HG02840 (cell line): ENCODE measurements at regions not wholly inside any gene's neighbourhood (a gene's known extent, or its start where the extent isn't known, plus 50 kb on each side); places are given as distances from the start of the nearest gene placed in this dataset.
"Not testable (repeated sequence)": the region's sequence is repeated elsewhere in the genome, so short reads cannot be mapped to it uniquely, and the experiment has no call there.

Experiments
- ATAC-seq: cut with Tn5 transposase; IDR thresholded peaks from one replicate; pipeline ENCODE4 v1.9.1; 2021; ENCODE audit warnings: mild to moderate bottlenecking, moderate library complexity, moderate number of reproducible peaks; ENCODE audit not compliant: unreplicated experiment, low FRiP score

- ATAC-seq: no peak
Observed at GRCh38 chr6:121544691-121545090, 109.2 kb downstream of the GJA1 start.

GRCh38 chr6:121548131-121548530, 112.7 kb downstream of the GJA1 start:
- ATAC-seq: no peak

GRCh38 chr6:121549736-121550135, 114.3 kb downstream of the GJA1 start:
- no peak for ATAC-seq

GRCh38 chr6:121550491-121551010, 115.1 kb downstream of the GJA1 start:
- ATAC-seq: no peak

GRCh38 chr6:121555201-121555600, 119.8 kb downstream of the GJA1 start:
- no peak for ATAC-seq

- not testable (repeated sequence) for ATAC-seq
Observed at GRCh38 chr6:121556149-121556548, 120.7 kb downstream of the GJA1 start.

GRCh38 chr6:121557146-121557940, 121.9 kb downstream of the GJA1 start:
- no peak for ATAC-seq

GRCh38 chr6:121559611-121560269, 124.3 kb downstream of the GJA1 start:
- ATAC-seq: no peak

- no peak for ATAC-seq
Observed at GRCh38 chr6:121560476-121560875, 125.0 kb downstream of the GJA1 start.

- ATAC-seq: no peak
Observed at GRCh38 chr6:121563286-121563685, 127.8 kb downstream of the GJA1 start.

GRCh38 chr6:121564529-121564928, 129.1 kb downstream of the GJA1 start:
- ATAC-seq: not testable (repeated sequence)

GRCh38 chr6:121571455-121571854, 136.0 kb downstream of the GJA1 start:
- no peak for ATAC-seq

GRCh38 chr6:121573481-121573880, 138.0 kb downstream of the GJA1 start:
- no peak for ATAC-seq

GRCh38 chr6:121578216-121578615, 142.8 kb downstream of the GJA1 start:
- ATAC-seq: no peak

- no peak for ATAC-seq
Observed at GRCh38 chr6:121579478-121579877, 144.0 kb downstream of the GJA1 start.

GRCh38 chr6:121581327-121581726, 145.9 kb downstream of the GJA1 start:
- ATAC-seq: no peak

- no peak for ATAC-seq
Observed at GRCh38 chr6:121582262-121582661, 146.8 kb downstream of the GJA1 start.

- no peak for ATAC-seq
Observed at GRCh38 chr6:121584586-121585369, 149.3 kb downstream of the GJA1 start.

- ATAC-seq: no peak
Observed at GRCh38 chr6:121590438-121590837, 155.0 kb downstream of the GJA1 start.

- ATAC-seq: no peak
Observed at GRCh38 chr6:121590916-121591315, 155.5 kb downstream of the GJA1 start.
